HG02884 (cell line): ENCODE measurements at regions not wholly inside any gene's neighbourhood (a gene's known extent, or its start where the extent isn't known, plus 50 kb on each side); places are given as distances from the start of the nearest gene placed in this dataset.

Experiments
- ATAC-seq: cut with Tn5 transposase; IDR thresholded peaks from one replicate; pipeline ENCODE4 v1.9.1; 2021; ENCODE audit warnings: mild to moderate bottlenecking, moderate library complexity; ENCODE audit not compliant: unreplicated experiment

- no peak for ATAC-seq
Observed at GRCh38 chr5:167779644-167780043, 511.8 kb upstream of the WWC1 start.

- ATAC-seq = no peak
Observed at GRCh38 chr5:167780177-167780576, 511.3 kb upstream of the WWC1 start.

GRCh38 chr5:167783145-167783817 lies 508.2 kb upstream of the WWC1 start:
- no peak for ATAC-seq

DNA sequence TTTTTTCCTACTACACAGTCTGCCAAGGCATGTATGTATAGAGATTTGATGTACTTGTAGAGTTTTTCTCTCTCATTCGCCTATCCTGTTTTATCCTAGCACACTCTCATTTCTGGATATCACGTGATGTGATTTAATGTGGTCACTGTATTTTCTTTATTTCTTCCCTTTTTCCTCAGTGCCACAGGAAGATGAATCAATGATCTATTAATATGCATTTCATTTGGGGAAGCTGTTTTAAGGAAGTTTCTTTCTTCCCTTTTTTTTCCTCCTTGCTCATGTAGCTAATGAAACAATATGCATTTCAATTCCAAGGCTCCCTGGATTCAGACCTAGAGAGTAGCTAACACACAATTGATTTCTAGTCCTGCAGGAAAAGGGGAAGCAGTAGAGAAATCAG lies 506.3 kb upstream of the WWC1 start:
- ATAC-seq = no peak

DNA sequence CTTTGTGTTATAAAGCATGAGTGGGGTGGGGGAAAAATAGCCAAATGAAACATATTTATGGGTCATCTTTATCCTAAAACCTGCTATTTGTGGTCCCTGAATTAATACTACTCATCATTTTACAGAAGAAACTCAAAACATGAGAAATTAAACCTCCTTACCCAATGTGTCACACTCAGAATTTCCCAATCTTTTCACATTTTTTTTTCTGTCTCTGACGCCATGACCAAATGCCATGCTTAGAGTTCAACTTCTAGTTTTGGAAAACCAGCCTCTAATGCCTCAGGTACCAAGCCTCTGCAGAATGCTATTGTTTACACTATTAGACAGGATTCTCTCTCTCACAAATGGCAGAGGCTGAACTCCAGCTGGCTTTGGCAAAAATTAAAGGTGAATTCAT lies 505.5 kb upstream of the WWC1 start:
- no peak for ATAC-seq

DNA sequence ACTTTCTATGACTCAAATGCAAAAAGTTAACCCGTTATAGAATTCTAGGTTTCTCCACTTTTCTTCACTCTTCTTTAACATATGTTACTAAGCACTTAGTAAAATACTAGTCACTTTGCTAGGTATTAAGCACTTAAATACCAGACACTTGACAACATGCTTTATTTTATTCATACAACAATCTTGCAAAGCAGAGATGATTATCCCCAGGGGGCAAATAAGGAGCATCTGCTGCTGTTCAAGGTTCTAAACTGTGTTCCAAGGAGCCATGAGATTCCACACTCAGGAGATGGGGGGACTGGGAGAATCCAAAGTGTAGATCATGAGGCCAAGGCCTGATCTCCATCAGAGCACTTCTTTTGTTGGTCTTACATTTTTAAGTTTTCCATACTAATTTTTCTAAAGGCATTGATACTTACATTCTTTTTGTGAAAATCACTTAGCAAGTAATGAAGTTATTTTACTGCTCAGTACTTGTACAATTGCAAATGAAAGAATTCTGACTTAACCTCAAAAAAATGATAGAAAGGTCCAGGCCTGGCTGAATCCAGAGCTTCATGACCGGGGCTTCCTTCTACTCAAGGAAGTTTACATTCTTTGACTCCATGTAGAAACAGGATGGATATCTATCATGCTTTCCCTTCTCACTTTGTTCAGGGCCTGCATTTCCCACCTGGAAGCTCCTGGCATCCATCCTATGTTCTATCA lies 504.4 kb upstream of the WWC1 start:
- ATAC-seq = no peak

GRCh38 chr5:167790045-167790444 lies 501.4 kb upstream of the WWC1 start:
- no peak for ATAC-seq

DNA sequence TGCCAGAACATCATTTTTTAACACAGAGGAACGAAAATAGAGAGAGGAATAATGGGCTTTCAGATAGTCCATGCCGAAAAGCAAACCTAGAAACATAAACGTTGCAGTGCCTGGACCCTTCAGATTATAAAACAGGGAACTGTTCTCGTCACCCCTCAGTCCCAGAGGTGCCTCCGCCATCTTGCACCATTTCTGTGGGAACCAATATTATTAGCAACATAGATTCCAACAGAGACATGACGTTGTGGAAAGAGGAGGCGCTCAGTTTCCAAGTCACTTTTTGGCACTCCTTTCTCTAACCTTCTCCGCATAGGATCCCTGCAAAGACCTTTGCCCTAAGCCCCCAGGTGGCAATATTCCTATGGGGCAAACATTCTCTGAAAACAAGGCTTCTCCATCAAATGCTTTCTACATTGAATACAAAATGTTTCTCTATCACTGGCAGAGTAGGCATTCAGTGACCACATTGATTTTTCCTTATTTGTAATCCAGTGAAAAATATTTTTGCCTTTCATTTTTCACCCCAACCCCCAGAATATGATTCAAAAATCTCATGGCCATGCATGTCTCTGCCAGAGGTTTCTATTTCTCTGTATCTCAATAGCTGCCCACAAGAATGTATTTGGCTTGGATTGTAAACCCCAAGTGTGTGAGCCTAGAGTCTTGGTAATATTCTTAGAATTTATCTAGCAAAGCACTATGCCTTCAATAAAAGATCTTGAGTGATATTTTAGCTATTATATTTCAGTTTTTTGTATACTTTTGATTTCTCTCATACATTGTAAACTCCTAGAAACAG lies 500.8 kb upstream of the WWC1 start:
- ATAC-seq = no peak

- no peak for ATAC-seq
Observed at GRCh38 chr5:167792514-167792913, 498.9 kb upstream of the WWC1 start.

DNA sequence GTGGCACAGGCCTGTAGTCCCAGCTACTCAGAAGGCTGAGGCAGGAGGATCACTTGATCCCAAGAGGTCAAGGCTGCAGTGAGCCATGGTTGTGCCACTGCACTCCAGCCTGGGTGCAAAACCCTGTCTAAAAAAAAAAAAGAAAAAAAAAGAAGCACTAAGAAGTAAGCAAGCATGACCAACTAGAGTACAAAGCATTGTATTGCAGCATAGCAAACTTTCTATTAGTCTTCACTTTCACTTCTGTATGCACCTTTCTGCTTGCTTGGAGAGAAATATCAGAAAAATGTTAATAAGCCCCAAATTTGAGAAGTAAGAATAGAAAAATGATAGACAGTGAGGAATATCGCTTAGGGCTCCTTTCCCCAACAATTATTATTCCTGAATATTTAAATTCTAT lies 497.7 kb upstream of the WWC1 start:
- ATAC-seq = no peak

GRCh38 chr5:167794121-167794520 lies 497.3 kb upstream of the WWC1 start:
- no peak for ATAC-seq

DNA sequence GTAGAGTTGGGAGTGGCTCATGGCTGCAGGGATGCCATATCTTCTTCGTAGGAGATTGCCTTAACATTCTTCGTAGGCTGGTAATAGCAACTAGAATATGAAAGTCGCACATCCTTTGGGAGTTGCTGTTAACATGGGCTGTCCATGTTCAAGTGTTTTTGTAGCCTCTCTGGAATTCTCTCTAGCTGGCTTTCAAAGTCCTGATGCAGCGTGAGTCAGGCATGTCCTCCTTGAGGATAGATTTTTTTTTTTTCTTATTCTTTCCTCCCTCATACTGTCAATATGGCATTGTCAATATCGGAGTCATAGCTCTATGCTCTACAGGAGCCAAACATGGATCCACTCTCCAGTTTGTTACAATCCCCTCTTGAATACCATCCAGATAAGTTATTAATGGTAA lies 494.8 kb upstream of the WWC1 start:
- ATAC-seq = no peak

- no peak for ATAC-seq
Observed at GRCh38 chr5:167797933-167798332, 493.5 kb upstream of the WWC1 start.

- ATAC-seq = no peak
Observed at GRCh38 chr5:167798448-167798847, 493.0 kb upstream of the WWC1 start.

DNA sequence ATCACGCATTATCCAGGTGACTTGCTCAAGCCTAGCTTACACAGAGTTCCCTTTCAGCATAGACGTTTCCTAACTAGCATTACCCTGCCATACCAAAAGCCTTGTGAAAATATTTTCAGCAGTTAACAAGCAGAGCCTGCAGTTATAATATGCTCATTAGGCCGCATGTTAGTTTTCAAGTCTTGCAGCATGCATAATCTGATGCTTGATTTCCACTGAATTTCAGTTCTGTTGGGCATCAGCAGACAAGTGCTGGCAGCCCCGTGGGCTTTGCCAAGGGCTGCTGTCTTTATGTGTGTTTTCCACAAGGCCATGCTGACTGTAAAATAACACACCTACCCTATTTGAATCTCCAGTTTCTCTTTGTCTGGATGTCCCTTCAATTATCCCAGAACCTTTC lies 491.0 kb upstream of the WWC1 start:
- ATAC-seq = no peak

DNA sequence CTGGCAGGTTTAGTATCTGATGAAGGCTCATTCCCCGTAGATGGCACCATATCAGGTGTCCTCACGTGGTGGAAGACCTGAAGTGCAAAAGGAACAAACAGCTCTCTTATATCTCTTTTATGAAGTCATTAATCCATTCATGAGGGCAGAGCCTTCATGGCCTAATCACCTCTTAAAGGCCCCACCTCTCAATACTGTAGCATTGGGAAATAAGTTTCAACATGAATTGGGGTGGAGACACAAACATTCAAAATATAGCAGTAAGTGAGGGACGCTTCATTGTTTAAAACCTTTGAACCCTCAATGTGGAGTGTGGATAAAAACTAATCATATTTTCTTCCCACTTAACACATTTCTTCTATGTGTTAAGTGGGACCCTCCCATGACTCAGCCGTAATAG lies 489.4 kb upstream of the WWC1 start:
- no peak for ATAC-seq

- no peak for ATAC-seq
Observed at GRCh38 chr5:167802755-167803431, 488.6 kb upstream of the WWC1 start.

GRCh38 chr5:167804512-167805220 lies 486.8 kb upstream of the WWC1 start:
- no peak for ATAC-seq

GRCh38 chr5:167810573-167810972 lies 480.9 kb upstream of the WWC1 start:
- ATAC-seq = no peak

GRCh38 chr5:167812871-167813270 lies 478.6 kb upstream of the WWC1 start:
- ATAC-seq = no peak

DNA sequence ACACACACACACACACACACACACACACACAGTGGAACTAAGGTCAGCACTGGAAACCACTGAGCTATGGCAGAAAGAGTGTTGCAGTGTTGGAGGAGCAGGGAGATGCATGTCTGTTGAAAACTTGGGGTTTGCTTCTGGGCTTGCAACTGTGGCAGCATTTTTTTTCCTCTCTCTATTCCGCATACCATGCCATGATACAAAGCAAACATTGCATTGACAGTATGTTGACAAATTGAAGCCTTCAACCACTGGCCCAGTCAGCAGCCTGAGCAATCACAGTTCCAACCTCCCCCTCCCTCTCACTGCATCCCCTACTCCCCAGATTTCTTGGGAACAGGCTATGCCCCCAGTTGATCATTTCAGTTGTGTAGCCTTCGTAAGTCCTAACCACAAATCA lies 478.1 kb upstream of the WWC1 start:
- no peak for ATAC-seq
